GM12878 (cell line): ENCODE measurements at regions not wholly inside any gene's neighbourhood (a gene's known extent, or its start where the extent isn't known, plus 50 kb on each side); places are given as distances from the start of the nearest gene placed in this dataset.
A peak's percentile ranks its signal among the peaks of the same experiment; 100 is the strongest.

Experiments used
- ATAC-seq: fragments of 200-7000 bp; cut with Tn5 transposase; 3 replicates; pipeline ENCODE4 v1.9.1; 2020; ENCODE audit warnings: mild to moderate bottlenecking, moderate library complexity
- BruUV-seq: library from RNA; stranded (reverse); fragments of 400-500 nt; replicated peaks from 2 replicates; lab custom pipeline; 2021; lab: Mats Ljungman, UMichigan
- CTCF ChIA-PET: fragments of 300-600 bp; sonication (Branson Sonifier 250); formaldehyde crosslinking; extraction: SDS; loops from one replicate; lab custom pipeline; 2021; ENCODE audit warnings: inconsistent platforms; lab: Yijun Ruan, JAX
- POLR2A ChIA-PET: fragments of 350-600 bp; formaldehyde crosslinking; extraction: SDS; loops from one replicate; lab custom pipeline; 2021; ENCODE audit warnings: inconsistent platforms; lab: Charles Lee
- RAD21 ChIA-PET: fragments of 300-600 bp; sonication (Branson Sonifier 250); formaldehyde crosslinking; loops from one replicate; lab custom pipeline; 2023; ENCODE audit warnings: antibody characterized with exemption; ENCODE audit not compliant: unreplicated experiment; lab: Charles Lee
- SMC1A ChIA-PET: fragments of 300-600 bp; sonication (Branson Sonifier 250); formaldehyde crosslinking; loops from one replicate; lab custom pipeline; 2023; ENCODE audit not compliant: unreplicated experiment, uncharacterized antibody; lab: Charles Lee
- DNase-seq: peaks from one replicate; pipeline ENCODE4 v3.0.0-alpha.2; 2011; ENCODE audit warnings: low read depth, low spot score
- FAIRE-seq: peaks from 3 replicates; lab custom pipeline; 2011; peaks lifted over from hg19 to GRCh38; lab: Jason Lieb, UNC
- H2AFZ ChIP-seq: 2 replicates; pipeline ENCODE4 v1.6.0; 2011; ENCODE audit warnings: low read depth, low read length, control low read depth; ENCODE audit not compliant: control insufficient read depth
- H3K27ac ChIP-seq: 2 replicates; pipeline ENCODE4 v1.5.1; 2011; ENCODE audit warnings: control low read depth; ENCODE audit not compliant: control insufficient read depth, insufficient read depth
- H3K27me3 ChIP-seq, 2 experiments: replicated peaks in 1 of 2; 2 replicates each; pipeline versions ENCODE4 v1.6.0 to v1.6.1; 2011; ENCODE audit warnings: low read length in 1 of 2; ENCODE audit not compliant: control insufficient read depth in 2 of 2, insufficient read depth in 2 of 2
- H3K36me3 ChIP-seq, 2 experiments: 2 replicates each; pipeline ENCODE4 v1.5.1; 2011; ENCODE audit warnings: low read length in 1 of 2; ENCODE audit not compliant: control insufficient read depth in 2 of 2, insufficient read depth in 2 of 2
- H3K4me1 ChIP-seq: 2 replicates; pipeline ENCODE4 v1.6.1; 2011; ENCODE audit warnings: mild to moderate bottlenecking, low read length, moderate library complexity, mixed read lengths; ENCODE audit not compliant: control insufficient read depth, insufficient read depth
- H3K4me2 ChIP-seq: 2 replicates; pipeline ENCODE4 v1.6.0; 2011; ENCODE audit warnings: control low read depth; ENCODE audit not compliant: control insufficient read depth, insufficient read depth
- H3K4me3 ChIP-seq: fragments of 200-600 bp; sonication (generic); 2 replicates; pipeline ENCODE4 v1.5.1; 2016
- H3K79me2 ChIP-seq: 2 replicates; pipeline ENCODE4 v1.6.0; 2011; ENCODE audit warnings: low read length; ENCODE audit not compliant: control insufficient read depth, insufficient read depth
- H3K9ac ChIP-seq: 2 replicates; pipeline ENCODE4 v1.8.0; 2011; ENCODE audit warnings: low read length, control low read depth, mixed read lengths; ENCODE audit not compliant: control insufficient read depth, insufficient read depth
- H3K9me3 ChIP-seq: replicated peaks from 3 replicates; pipeline ENCODE4 v1.5.1; 2011; ENCODE audit warnings: mild to moderate bottlenecking, low read length; ENCODE audit not compliant: control insufficient read depth, insufficient read depth
- H4K20me1 ChIP-seq: 2 replicates; pipeline ENCODE4 v1.6.0; 2011; ENCODE audit not compliant: control insufficient read depth, insufficient read depth
- CHD4 ChIP-seq: fragments of 200-600 bp; sonication (generic); IDR thresholded peaks from 2 replicates; pipeline ENCODE4 v1.6.1; 2016; ENCODE audit warnings: mild to moderate bottlenecking
- EP300 ChIP-seq, 2 experiments: fragments of 150-350 bp in 1 of 2; IDR thresholded peaks; 2 replicates each; pipeline ENCODE4 v1.6.1; 2011 to 2012; ENCODE audit warnings: low read depth in 2 of 2, low read length in 2 of 2, borderline replicate concordance in 1 of 2, improper control_type of control experiment in 1 of 2, inconsistent platforms in 1 of 2; ENCODE audit not compliant: control insufficient read depth in 1 of 2
- IKZF1 ChIP-seq: fragments of 450-650 bp; conservative IDR thresholded peaks from 2 replicates; pipeline ENCODE4 v1.6.1; 2017; ENCODE audit warnings: antibody characterized with exemption, mild to moderate bottlenecking
- IKZF2 ChIP-seq, 2 experiments: fragments of 450-650 bp; IDR thresholded peaks; 2 replicates each; pipeline ENCODE4 v1.6.1; 2017; ENCODE audit warnings: mild to moderate bottlenecking in 2 of 2, moderate library complexity in 2 of 2
- POU2F2 ChIP-seq: IDR thresholded peaks from 3 replicates; pipeline ENCODE4 v1.6.1; 2011; ENCODE audit warnings: low read depth, mild to moderate bottlenecking, low read length, borderline replicate concordance
- RELB ChIP-seq: fragments of 450-650 bp; IDR thresholded peaks from 2 replicates; pipeline ENCODE4 v1.6.1; 2017; ENCODE audit warnings: low read depth, mild to moderate bottlenecking, moderate library complexity
- STAT1 ChIP-seq: fragments of 450-650 bp; conservative IDR thresholded peaks from 2 replicates; pipeline ENCODE4 v1.6.1; 2014; ENCODE audit warnings: antibody characterized with exemption, mild to moderate bottlenecking
- SUPT20H ChIP-seq: IDR thresholded peaks from 2 replicates; pipeline ENCODE4 v1.6.1; 2011; ENCODE audit warnings: low read depth, mild to moderate bottlenecking, low read length, moderate library complexity, borderline replicate concordance; ENCODE audit not compliant: control insufficient read depth
- ZNF384 ChIP-seq: IDR thresholded peaks from 2 replicates; pipeline ENCODE4 v1.6.1; 2012; ENCODE audit warnings: low read depth, mild to moderate bottlenecking, low read length, improper control_type of control experiment, borderline replicate concordance
- WGBS: methylation state at CpG from one replicate; pipeline ENCODE4 v1.1.6; 2016; ENCODE audit warnings: low lambda C conversion rate; ENCODE audit not compliant: insufficient replicate concordance, insufficient coverage; ENCODE audit errors: missing lambda C conversion rate; 5-methylcytosine and 5-hydroxymethylcytosine counted together
- in situ Hi-C: fragments of 300-500 bp; cut with MboI; formaldehyde crosslinking; loops from 9 replicates; pipeline ENCODE4 v1.14.3; 2018; ENCODE audit warnings: mixed read lengths
- intact Hi-C: fragments of 100-400 bp; cut with micrococcal nuclease; formaldehyde crosslinking; loops from one replicate; pipeline ENCODE4 v1.14.2; 2022; ENCODE audit not compliant: unreplicated experiment

GRCh38 chr5:40441733-40442132, 238.0 kb upstream of the PTGER4 start:
- RAD21 ChIA-PET = interaction anchor here (0.6 to 2.9 kb wide), 5 partner anchors 43 to 242 kb away, joined by 3 to 9 read pairs (median 3); no protein-coding TSS in a partner anchor
- DNase-seq = no peak

More at GRCh38 chr5:40441733-40442132, 238.0 kb upstream of the PTGER4 start:
- H3K4me2 ChIP-seq = no peak overlapping the region
- in situ Hi-C loops = no loop called here
- TF ChIP-seq RELB (peak; percentile 34; the same call in 1 of the 2 replicates), EP300 (IDR thresholded peaks at IDR 0.05; ENCODE audit: borderline replicate concordance in 1 of 2, control insufficient read depth in 1 of 2, low read depth in 2 of 2, low read length in 2 of 2) (peak in 1 of 2 experiments; percentile 21; a peak in 1 of 4 replicates), STAT1 (no peak), IKZF1 (peak; percentile 25; the same call in 1 of the 2 replicates), IKZF2 (IDR thresholded peaks at IDR 0.05) (peak in 1 of 2 experiments; percentile 38; a peak in 2 of 4 replicates), SUPT20H (no peak), CHD4 (no peak), ZNF384 (peak; percentile 53; the same call in 1 of the 2 replicates), POU2F2 (no peak)
- TF ChIP-seq, all 136 proteins: peak for 5
- Histone ChIP-seq H3K4me3 (no peak overlapping the region), H4K20me1 (no peaks in the 10 kb centered on the region), H3K9ac (no peak overlapping the region), H3K9me3 (no peaks in the 10 kb centered on the region; the same call in 2 of the 3 replicates), H2AFZ (no peak overlapping the region), H3K4me1 (peaks cover 3% of the 10 kb centered on the region; the same call in 1 of the 2 replicates), H3K36me3 (no peaks in the 10 kb centered on the region), H3K27me3 (no peaks in the 10 kb centered on the region), H3K79me2 (no peaks in the 10 kb centered on the region), H3K27ac (no peak overlapping the region)
- SMC1A ChIA-PET = interaction anchor here (1.1 to 3.9 kb wide), 6 partner anchors 18 to 235 kb away, joined by 3 to 20 read pairs (median 4); no protein-coding TSS in a partner anchor
- FAIRE-seq (no peak), ATAC-seq (peak; percentile 38)
- CTCF ChIA-PET = interaction anchor here (0.7 to 1.5 kb wide), 3 partner anchors 14 to 305 kb away, joined by 3 to 5 read pairs (median 3); no protein-coding TSS in a partner anchor
- POLR2A ChIA-PET = interaction anchor here (0.6 to 2.8 kb wide), 3 partner anchors 44 to 168 kb away, joined by 4 to 10 read pairs (median 5); no protein-coding TSS in a partner anchor
- no TSS peak for BruUV-seq
- 57% methylated on average over 4 of the region's 4 CpGs for WGBS
- intact Hi-C loops = no loop called here
